ENCODE measurements at regions not wholly inside any gene's neighbourhood (a gene's known extent, or its start where the extent isn't known, plus 50 kb on each side); places are given as distances from the start of the nearest gene placed in this dataset.

DNA sequence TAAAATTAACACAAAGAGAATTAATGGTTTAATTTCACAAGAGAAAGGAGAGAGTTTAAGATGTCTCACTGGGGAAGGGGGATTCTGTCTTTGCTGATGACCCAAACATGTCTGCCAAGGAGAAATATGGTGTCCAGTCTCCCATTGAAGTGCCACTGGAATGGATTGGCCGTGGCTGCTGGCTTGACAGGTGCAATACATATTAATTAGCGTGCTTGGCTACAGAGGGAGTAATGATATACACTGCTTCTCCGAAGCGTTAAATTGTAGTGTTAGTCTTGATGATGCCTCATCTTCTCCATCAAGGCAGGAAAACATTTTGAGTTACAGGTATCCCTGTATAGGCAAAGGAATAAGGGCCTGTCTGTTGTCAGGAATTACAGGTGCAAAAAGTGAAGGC, 393.4 kb upstream of the TMPO start:
- TF ChIP-seq POLR2A (IDR thresholded peaks at IDR 0.05) (no peak), CTCF (IDR thresholded peaks at IDR 0.05) (no peak)

Data from Peyer's patch (tissue), 4 donors.